ENCODE measurements at regions not wholly inside any gene's neighbourhood (a gene's known extent, or its start where the extent isn't known, plus 50 kb on each side); places are given as distances from the start of the nearest gene placed in this dataset.
A peak's percentile ranks its signal among the peaks of the same experiment; 100 is the strongest.

DNA sequence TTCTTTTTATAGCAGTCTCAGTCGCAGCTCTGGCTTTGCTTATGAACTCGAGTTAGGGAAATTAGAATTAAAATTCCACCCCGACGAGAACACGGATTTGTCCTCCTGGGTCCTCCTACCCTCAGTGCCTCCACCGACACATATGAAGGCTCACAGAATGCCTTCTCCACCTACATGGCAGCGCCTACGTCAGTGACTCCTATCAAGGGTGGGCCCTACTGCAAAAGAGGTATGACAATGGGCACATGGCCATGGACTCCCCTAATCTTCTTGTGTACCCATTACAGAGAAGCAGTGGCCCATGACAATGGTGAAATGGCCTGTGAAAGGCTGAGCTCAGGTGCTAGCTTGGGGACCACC lies 173.0 kb upstream of the TLE3 start:
- DNase-seq (ENCODE audit: low spot score) = no peak
- TF ChIP-seq, protein P1, sequence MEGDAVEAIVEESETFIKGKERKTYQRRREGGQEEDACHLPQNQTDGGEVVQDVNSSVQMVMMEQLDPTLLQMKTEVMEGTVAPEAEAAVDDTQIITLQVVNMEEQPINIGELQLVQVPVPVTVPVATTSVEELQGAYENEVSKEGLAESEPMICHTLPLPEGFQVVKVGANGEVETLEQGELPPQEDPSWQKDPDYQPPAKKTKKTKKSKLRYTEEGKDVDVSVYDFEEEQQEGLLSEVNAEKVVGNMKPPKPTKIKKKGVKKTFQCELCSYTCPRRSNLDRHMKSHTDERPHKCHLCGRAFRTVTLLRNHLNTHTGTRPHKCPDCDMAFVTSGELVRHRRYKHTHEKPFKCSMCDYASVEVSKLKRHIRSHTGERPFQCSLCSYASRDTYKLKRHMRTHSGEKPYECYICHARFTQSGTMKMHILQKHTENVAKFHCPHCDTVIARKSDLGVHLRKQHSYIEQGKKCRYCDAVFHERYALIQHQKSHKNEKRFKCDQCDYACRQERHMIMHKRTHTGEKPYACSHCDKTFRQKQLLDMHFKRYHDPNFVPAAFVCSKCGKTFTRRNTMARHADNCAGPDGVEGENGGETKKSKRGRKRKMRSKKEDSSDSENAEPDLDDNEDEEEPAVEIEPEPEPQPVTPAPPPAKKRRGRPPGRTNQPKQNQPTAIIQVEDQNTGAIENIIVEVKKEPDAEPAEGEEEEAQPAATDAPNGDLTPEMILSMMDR (IDR thresholded peaks at IDR 0.05; ENCODE audit: extremely low read depth, insufficient read depth, missing control alignments) = no peak
- in situ Hi-C loops (cut with MboI; ENCODE audit: low pct_unique_long_range_greater_than_20kb, low sequenced_read_pairs, unreplicated experiment) = no loop called here

DNA sequence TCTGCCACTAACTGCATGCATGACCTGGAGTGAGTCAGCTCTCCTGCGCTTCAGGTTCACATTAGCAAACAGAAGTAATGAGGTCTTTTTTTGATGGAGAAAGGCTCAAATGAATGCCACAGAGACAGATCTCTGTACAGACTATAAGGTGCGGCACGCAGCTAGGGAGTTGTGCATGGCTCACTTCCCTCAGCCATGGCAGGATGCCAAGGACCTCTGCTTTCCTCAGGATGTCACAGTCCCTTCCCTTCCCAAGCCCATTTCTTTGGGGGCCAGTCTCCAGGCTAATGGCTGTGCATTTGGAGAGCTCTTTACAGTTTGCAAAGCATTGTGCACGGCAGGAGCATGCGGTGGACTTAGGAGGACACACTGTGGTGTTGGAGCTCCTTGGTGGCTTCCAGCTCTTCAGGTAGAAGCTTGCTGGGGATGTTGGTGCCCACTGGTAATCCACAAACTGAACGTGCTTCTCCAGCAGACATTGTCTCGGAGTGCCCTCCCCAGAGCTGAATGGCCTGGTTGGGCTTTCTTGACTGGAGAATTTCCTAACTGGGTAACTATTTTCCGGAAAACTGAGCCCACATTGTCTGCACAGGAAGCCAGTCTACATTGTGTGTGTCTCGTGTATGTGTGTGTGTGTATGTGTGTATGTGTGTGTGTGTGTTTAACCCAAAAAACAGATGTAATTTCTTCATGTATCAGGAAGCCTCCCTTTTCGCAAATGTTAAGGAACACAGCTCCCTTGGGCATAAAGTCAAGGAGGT lies 172.5 kb upstream of the TLE3 start:
- TF ChIP-seq, protein P1 (IDR thresholded peaks at IDR 0.05; ENCODE audit: extremely low read depth, insufficient read depth, missing control alignments) = no peak
- DNase-seq (ENCODE audit: low spot score) = no peak
- in situ Hi-C loops (cut with MboI; ENCODE audit: low pct_unique_long_range_greater_than_20kb, low sequenced_read_pairs, unreplicated experiment) = no loop called here

- TF ChIP-seq, protein P1 (IDR thresholded peaks at IDR 0.05; ENCODE audit: extremely low read depth, insufficient read depth, missing control alignments) = no peak
- in situ Hi-C loops (cut with MboI; ENCODE audit: low pct_unique_long_range_greater_than_20kb, low sequenced_read_pairs, unreplicated experiment) = no loop called here
- DNase-seq (ENCODE audit: low spot score) = no peak
These were observed 171.7 kb upstream of the TLE3 start for GRCh38 chr15:70269311-70269911.

DNA sequence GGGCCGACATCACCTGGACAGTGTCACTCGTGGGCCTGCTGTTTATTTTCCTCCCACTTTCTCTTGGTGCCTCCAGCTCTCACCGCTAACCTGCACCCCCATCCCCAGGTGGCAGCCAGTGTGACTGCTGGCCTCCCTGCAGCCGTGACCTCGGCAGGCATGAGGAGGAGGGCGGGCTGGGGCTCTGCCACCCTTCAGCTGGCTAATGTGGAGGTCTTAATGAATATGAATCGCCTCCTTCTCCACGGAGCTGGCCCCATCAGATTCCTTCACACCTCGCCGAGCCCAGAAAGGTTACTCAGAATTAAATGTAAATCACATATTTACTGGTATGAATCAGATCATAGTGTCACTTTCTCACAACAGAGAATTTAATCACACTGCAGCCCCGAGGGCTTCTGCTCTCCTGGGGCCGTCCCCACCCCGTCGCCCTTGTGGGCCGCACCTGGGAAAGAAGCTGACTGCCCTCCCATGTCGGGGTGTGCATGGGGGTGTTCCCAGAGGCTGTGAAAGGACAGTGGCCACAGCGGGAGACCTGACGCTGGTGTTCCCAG lies 171.1 kb upstream of the TLE3 start:
- TF ChIP-seq, protein P1 (IDR thresholded peaks at IDR 0.05; ENCODE audit: extremely low read depth, insufficient read depth, missing control alignments) = no peak
- in situ Hi-C loops (cut with MboI; ENCODE audit: low pct_unique_long_range_greater_than_20kb, low sequenced_read_pairs, unreplicated experiment) = no loop called here
- peak; percentile 67 for DNase-seq (ENCODE audit: low spot score)

DNA sequence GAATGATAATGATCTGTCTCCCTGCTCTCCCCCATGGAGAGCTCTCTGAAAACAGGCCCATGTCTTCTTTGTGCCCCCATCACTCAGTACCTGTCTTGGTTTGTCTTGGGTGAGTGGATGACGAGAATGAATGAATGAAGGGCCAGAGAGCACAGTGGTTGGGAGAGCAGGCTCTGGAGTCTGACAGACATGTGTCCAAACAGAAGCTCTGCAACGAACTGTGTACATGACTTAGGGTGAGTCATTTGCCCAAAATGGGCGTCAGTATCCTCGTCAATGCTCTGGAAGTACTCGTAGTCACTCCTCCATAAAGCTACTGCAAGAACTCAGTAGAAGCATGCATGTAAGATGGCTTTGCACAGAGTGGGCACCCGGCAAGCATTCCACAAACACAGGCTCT lies 170.2 kb upstream of the TLE3 start:
- TF ChIP-seq, protein P1 (IDR thresholded peaks at IDR 0.05; ENCODE audit: extremely low read depth, insufficient read depth, missing control alignments) = no peak
- in situ Hi-C loops (cut with MboI; ENCODE audit: low pct_unique_long_range_greater_than_20kb, low sequenced_read_pairs, unreplicated experiment) = no loop called here
- no peak for DNase-seq (ENCODE audit: low spot score)

- in situ Hi-C loops (cut with MboI; ENCODE audit: low pct_unique_long_range_greater_than_20kb, low sequenced_read_pairs, unreplicated experiment) = no loop called here
- no peak for DNase-seq (ENCODE audit: low spot score)
- TF ChIP-seq, protein P1 (IDR thresholded peaks at IDR 0.05; ENCODE audit: extremely low read depth, insufficient read depth, missing control alignments) = no peak
These were observed 169.6 kb upstream of the TLE3 start for GRCh38 chr15:70267306-70267705.

Measured in GM13977 (cell line).